ENCODE measurements at regions not wholly inside any gene's neighbourhood (a gene's known extent, or its start where the extent isn't known, plus 50 kb on each side); places are given as distances from the start of the nearest gene placed in this dataset.

GRCh38 chr5:163619273-163619934 lies 114.0 kb downstream of the MAT2B start:
- no peak for FAIRE-seq
- Histone ChIP-seq H3K27me3 (ENCODE audit: control insufficient read depth, extremely low read depth, insufficient read depth, low read length) (no peaks in the 10 kb centered on the region), H4K20me1 (ENCODE audit: control insufficient read depth, extremely low read depth, insufficient read depth, low read length) (no peaks in the 10 kb centered on the region), H3K27ac (ENCODE audit: control insufficient read depth, insufficient read depth, low read length) (no peak overlapping the region), H3K79me2 (ENCODE audit: control insufficient read depth, insufficient read depth, low read length) (no peaks in the 10 kb centered on the region), H3K4me2 (ENCODE audit: control insufficient read depth, extremely low read depth, insufficient read depth, low read depth, low read length) (no peak overlapping the region), H2AFZ (ENCODE audit: control insufficient read depth, low read length) (no peak overlapping the region), H3K9me3 (ENCODE audit: control insufficient read depth, low read depth, low read length) (no peaks in the 10 kb centered on the region), H3K4me1 (ENCODE audit: control insufficient read depth, extremely low read depth, insufficient read depth, low read length) (no peaks in the 10 kb centered on the region), H3K36me3 (ENCODE audit: control insufficient read depth in 2 of 2, extremely low read depth in 1 of 2, insufficient read depth in 2 of 2, low read length in 2 of 2) (no peaks in the 10 kb centered on the region), H3K9ac (ENCODE audit: control insufficient read depth, extremely low read depth, insufficient read depth, low read length) (no peak overlapping the region), H3K4me3 (ENCODE audit: control insufficient read depth in 2 of 3, extremely low read depth in 1 of 3, insufficient read depth in 2 of 3, low read depth in 1 of 3, low read length in 3 of 3) (no peak overlapping the region), H3K9me1 (ENCODE audit: control insufficient read depth, extremely low read depth, insufficient read depth, low read length) (no peaks in the 10 kb centered on the region)
- DNase-seq (ENCODE audit: low read depth, low spot score): no peak
- dilution Hi-C loops (cut with MboI; ENCODE audit: extremely low pct_ligation_motif_present, low sequenced_read_pairs): no loop called here
- TF ChIP-seq CTCF (optimal IDR thresholded peaks at IDR 0.05 in 1 of 3, IDR thresholded peaks at IDR 0.05 in 1 of 3, conservative IDR thresholded peaks at IDR 0.05 in 1 of 3; ENCODE audit: extremely low read depth in 1 of 3, insufficient read depth in 2 of 3, low read length in 3 of 3) (no peak), EZH2 (IDR thresholded peaks at IDR 0.05; ENCODE audit: low read length) (no peak)

DNA sequence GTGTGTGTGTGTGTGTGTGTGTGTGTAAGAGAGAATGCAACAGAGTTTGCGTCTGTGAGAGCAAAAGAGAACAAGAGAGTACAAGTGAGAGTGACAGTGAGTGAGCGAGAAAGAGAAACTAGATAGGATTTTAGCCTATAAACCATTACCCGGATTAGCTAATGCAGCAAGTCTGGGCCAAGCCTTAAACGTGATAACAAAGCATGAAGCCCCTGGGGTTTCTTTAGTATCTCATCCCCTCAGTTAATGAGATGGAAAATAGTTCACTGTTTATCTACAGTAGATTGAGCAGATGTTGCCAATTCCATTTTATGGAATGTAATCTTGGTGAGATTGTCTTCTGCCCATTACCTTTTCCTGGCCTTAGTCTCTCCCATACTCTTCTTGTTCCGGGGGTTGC lies 114.5 kb downstream of the MAT2B start:
- no peaks in the 10 kb centered on the region for H3K36me3 ChIP-seq (ENCODE audit: control insufficient read depth in 2 of 2, extremely low read depth in 1 of 2, insufficient read depth in 2 of 2, low read length in 2 of 2)
- no peak overlapping the region for H3K9ac ChIP-seq (ENCODE audit: control insufficient read depth, extremely low read depth, insufficient read depth, low read length)
- H3K4me1 ChIP-seq (ENCODE audit: control insufficient read depth, extremely low read depth, insufficient read depth, low read length): no peaks in the 10 kb centered on the region
- H2AFZ ChIP-seq (ENCODE audit: control insufficient read depth, low read length): no peak overlapping the region
- no peak for FAIRE-seq
- dilution Hi-C loops (cut with MboI; ENCODE audit: extremely low pct_ligation_motif_present, low sequenced_read_pairs): no loop called here
- H3K4me3 ChIP-seq (ENCODE audit: control insufficient read depth in 2 of 3, extremely low read depth in 1 of 3, insufficient read depth in 2 of 3, low read depth in 1 of 3, low read length in 3 of 3): no peak overlapping the region
- H3K79me2 ChIP-seq (ENCODE audit: control insufficient read depth, insufficient read depth, low read length): no peaks in the 10 kb centered on the region
- H3K27ac ChIP-seq (ENCODE audit: control insufficient read depth, insufficient read depth, low read length): no peak overlapping the region
- no peaks in the 10 kb centered on the region for H3K9me3 ChIP-seq (ENCODE audit: control insufficient read depth, low read depth, low read length)
- H3K4me2 ChIP-seq (ENCODE audit: control insufficient read depth, extremely low read depth, insufficient read depth, low read depth, low read length): no peak overlapping the region
- no peaks in the 10 kb centered on the region for H3K27me3 ChIP-seq (ENCODE audit: control insufficient read depth, extremely low read depth, insufficient read depth, low read length)
- H4K20me1 ChIP-seq (ENCODE audit: control insufficient read depth, extremely low read depth, insufficient read depth, low read length): no peaks in the 10 kb centered on the region
- H3K9me1 ChIP-seq (ENCODE audit: control insufficient read depth, extremely low read depth, insufficient read depth, low read length): no peaks in the 10 kb centered on the region
- no peak for DNase-seq (ENCODE audit: low read depth, low spot score)
- TF ChIP-seq CTCF (optimal IDR thresholded peaks at IDR 0.05 in 1 of 3, IDR thresholded peaks at IDR 0.05 in 1 of 3, conservative IDR thresholded peaks at IDR 0.05 in 1 of 3; ENCODE audit: extremely low read depth in 1 of 3, insufficient read depth in 2 of 3, low read length in 3 of 3) (no peak), EZH2 (IDR thresholded peaks at IDR 0.05; ENCODE audit: low read length) (no peak)

All from keratinocyte (primary cell).